Neural progenitor cell (in vitro differentiated cells): ENCODE measurements at regions not wholly inside any gene's neighbourhood (a gene's known extent, or its start where the extent isn't known, plus 50 kb on each side); places are given as distances from the start of the nearest gene placed in this dataset.
"Not testable (repeated sequence)": the region's sequence is repeated elsewhere in the genome, so short reads cannot be mapped to it uniquely, and the experiment has no call there.

ENCODE experiments used
- DNase-seq: peaks from one replicate; pipeline ENCODE4 v3.0.0-alpha.2; 2016; ENCODE audit warnings: low spot score
- H2AFZ ChIP-seq: fragments of 200-600 bp; sonication (generic); replicated peaks from 2 replicates; pipeline ENCODE4 v1.6.1; 2016; ENCODE audit warnings: antibody characterized with exemption
- H3F3A ChIP-seq: fragments of 200-600 bp; sonication (generic); 2 replicates; pipeline ENCODE4 v1.6.1; 2016; ENCODE audit warnings: antibody characterized with exemption, low read depth
- H3K27ac ChIP-seq: fragments of 200-600 bp; sonication (generic); 2 replicates; pipeline ENCODE4 v1.5.1; 2016; ENCODE audit warnings: mild to moderate bottlenecking
- H3K27me3 ChIP-seq: fragments of 200-600 bp; sonication (generic); 2 replicates; pipeline ENCODE4 v1.6.1; 2016; ENCODE audit warnings: mild to moderate bottlenecking, moderate library complexity
- H3K36me3 ChIP-seq: fragments of 200-600 bp; sonication (generic); 2 replicates; pipeline ENCODE4 v1.5.1; 2016
- H3K4me1 ChIP-seq: fragments of 200-600 bp; sonication (generic); 2 replicates; pipeline ENCODE4 v1.6.1; 2016; ENCODE audit warnings: mixed run types
- H3K4me2 ChIP-seq: fragments of 200-600 bp; sonication (generic); 2 replicates; pipeline ENCODE4 v1.6.1; 2016
- H3K4me3 ChIP-seq: fragments of 200-600 bp; sonication (generic); 2 replicates; pipeline ENCODE4 v1.5.1; 2016
- H3K79me2 ChIP-seq: fragments of 200-600 bp; sonication (generic); 2 replicates; pipeline ENCODE4 v1.6.1; 2016; ENCODE audit warnings: low read depth
- H3K9ac ChIP-seq: fragments of 200-600 bp; sonication (generic); 2 replicates; pipeline ENCODE4 v1.6.1; 2016
- H3K9me3 ChIP-seq: fragments of 200-600 bp; sonication (generic); 2 replicates; pipeline ENCODE4 v1.5.1; 2016; ENCODE audit warnings: low read depth
- H4K20me1 ChIP-seq: fragments of 200-600 bp; sonication (generic); 2 replicates; pipeline ENCODE4 v1.6.1; 2016; ENCODE audit warnings: low read depth
- H3K27ac Mint-ChIP-seq: 3 replicates; pipeline ENCODE4 v1.8.0; 2021; ENCODE audit warnings: mixed read lengths
- H3K27me3 Mint-ChIP-seq: 2 replicates; pipeline ENCODE4 v1.8.0; 2022; ENCODE audit warnings: low read depth, mild to moderate bottlenecking, inconsistent platforms, moderate library complexity, mixed read lengths; ENCODE audit not compliant: insufficient read depth
- H3K36me3 Mint-ChIP-seq: 3 replicates; pipeline ENCODE4 v1.8.0; 2021; ENCODE audit warnings: mixed read lengths
- H3K4me1 Mint-ChIP-seq: 3 replicates; pipeline ENCODE4 v1.8.0; 2021; ENCODE audit warnings: mixed read lengths
- H3K4me3 Mint-ChIP-seq: 3 replicates; pipeline ENCODE4 v1.8.0; 2021; ENCODE audit warnings: mild to moderate bottlenecking, moderate library complexity, mixed read lengths
- H3K9me3 Mint-ChIP-seq: 3 replicates; pipeline ENCODE4 v1.8.0; 2020; ENCODE audit warnings: mixed read lengths
- EZH2 ChIP-seq: fragments of 200-600 bp; sonication (generic); IDR thresholded peaks from 2 replicates; pipeline ENCODE4 v1.6.1; 2017; ENCODE audit warnings: antibody characterized with exemption, mild to moderate bottlenecking, moderate library complexity
- EZH2phosphoT487 ChIP-seq: fragments of 200-600 bp; sonication (generic); IDR thresholded peaks from 2 replicates; pipeline ENCODE4 v1.6.1; 2017; ENCODE audit warnings: antibody characterized with exemption
- TF ChIP-seq, protein P1 (sequence below): fragments of 200-600 bp; sonication (generic); IDR thresholded peaks from 2 replicates; pipeline ENCODE4 v1.5.1; 2017; ENCODE audit warnings: antibody characterized with exemption, mild to moderate bottlenecking

- not testable (repeated sequence) for H4K20me1 ChIP-seq, H3K9me3 ChIP-seq, H3K27ac Mint-ChIP-seq, H3K4me3 ChIP-seq, H3K4me1 Mint-ChIP-seq, H3K36me3 ChIP-seq, H3K4me3 Mint-ChIP-seq, DNase-seq, H3K27me3 ChIP-seq, H3K9ac ChIP-seq, H2AFZ ChIP-seq, H3F3A ChIP-seq, H3K36me3 Mint-ChIP-seq, H3K27me3 Mint-ChIP-seq, H3K4me1 ChIP-seq, H3K27ac ChIP-seq, H3K9me3 Mint-ChIP-seq, H3K79me2 ChIP-seq, H3K4me2 ChIP-seq
Measured at GRCh38 chr11:67737562-67738080, 63.2 kb upstream of the ALDH3B2 start.

DNA sequence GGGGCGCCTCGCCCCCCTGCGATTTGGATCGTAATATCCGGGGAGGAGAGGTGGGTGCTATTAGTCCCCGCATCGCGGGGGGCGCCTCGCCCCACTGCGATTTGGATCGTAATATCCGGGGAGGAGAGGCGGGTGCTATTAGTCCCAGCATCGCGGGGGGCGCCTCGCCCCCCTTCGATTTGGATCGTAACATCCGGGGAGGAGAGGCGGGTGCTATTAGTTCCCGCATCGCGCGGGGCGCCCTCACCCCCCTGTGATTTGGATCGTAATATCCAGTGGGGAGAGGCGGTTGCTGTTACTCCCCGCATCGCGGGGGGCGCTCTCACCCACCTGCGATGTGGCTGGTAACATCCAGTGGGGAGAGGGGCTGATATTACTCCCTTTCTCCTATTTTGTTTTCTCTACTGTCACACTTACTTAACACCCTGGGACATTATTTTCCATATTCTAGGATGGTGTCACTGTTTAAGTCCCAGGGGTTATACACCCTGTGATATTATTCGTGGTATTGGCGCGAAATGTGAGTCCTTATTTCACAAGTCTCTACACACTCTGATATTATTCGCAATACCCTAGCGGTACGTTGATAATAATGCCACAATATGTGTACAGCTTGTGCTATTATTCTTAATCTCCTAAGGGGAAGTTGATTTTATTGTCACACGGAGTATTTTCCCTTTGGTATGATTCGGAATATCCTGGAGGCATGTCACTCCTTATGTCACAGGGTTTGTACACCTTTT is 57.8 kb upstream of the ALDH3B2 start:
- Histone ChIP-seq H3K4me2 (peak overlapping the region; percentile 74), H3K36me3 (no peaks in the 10 kb centered on the region), H3K4me3 (peak overlapping the region; percentile 47), H3K27ac (no peak overlapping the region), H3K4me1 (peaks cover 11% of the 10 kb centered on the region), H3K9me3 (no peaks in the 10 kb centered on the region), H2AFZ (no peak overlapping the region), H3K79me2 (no peaks in the 10 kb centered on the region), H3K9ac (no peak overlapping the region), H3F3A (peaks cover 5% of the 10 kb centered on the region), H3K27me3 (no peaks in the 10 kb centered on the region), H4K20me1 (no peaks in the 10 kb centered on the region)
- Mint-ChIP-seq H3K9me3 (peaks cover 7% of the 10 kb centered on the region), H3K4me1 (peaks cover 9% of the 10 kb centered on the region), H3K27me3 (peaks cover 5% of the 10 kb centered on the region), H3K27ac (no peak overlapping the region), H3K4me3 (no peak overlapping the region), H3K36me3 (no peaks in the 10 kb centered on the region)
- DNase-seq = peak; percentile 58
- TF ChIP-seq EZH2phosphoT487 = no peak
- TF ChIP-seq, protein P1, sequence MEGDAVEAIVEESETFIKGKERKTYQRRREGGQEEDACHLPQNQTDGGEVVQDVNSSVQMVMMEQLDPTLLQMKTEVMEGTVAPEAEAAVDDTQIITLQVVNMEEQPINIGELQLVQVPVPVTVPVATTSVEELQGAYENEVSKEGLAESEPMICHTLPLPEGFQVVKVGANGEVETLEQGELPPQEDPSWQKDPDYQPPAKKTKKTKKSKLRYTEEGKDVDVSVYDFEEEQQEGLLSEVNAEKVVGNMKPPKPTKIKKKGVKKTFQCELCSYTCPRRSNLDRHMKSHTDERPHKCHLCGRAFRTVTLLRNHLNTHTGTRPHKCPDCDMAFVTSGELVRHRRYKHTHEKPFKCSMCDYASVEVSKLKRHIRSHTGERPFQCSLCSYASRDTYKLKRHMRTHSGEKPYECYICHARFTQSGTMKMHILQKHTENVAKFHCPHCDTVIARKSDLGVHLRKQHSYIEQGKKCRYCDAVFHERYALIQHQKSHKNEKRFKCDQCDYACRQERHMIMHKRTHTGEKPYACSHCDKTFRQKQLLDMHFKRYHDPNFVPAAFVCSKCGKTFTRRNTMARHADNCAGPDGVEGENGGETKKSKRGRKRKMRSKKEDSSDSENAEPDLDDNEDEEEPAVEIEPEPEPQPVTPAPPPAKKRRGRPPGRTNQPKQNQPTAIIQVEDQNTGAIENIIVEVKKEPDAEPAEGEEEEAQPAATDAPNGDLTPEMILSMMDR = peak; percentile 48

DNA sequence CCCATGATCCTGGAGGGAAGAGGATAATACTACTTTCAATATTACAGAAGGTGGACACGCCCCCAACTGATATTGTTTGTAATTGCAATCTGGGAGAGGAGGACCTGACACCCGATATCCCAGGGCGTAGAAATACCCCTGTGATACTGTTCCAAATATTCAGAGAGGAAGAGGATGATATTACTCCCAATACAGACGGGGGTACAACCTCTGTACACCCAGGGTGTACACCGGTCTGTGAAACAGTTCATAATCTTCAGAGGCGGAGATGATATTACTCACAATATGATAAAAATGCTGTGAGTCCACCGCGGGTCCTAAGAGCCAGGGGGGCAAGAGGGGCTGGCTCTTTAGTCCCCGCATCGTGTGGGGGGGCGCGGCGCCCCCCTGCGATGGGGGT is 57.2 kb upstream of the ALDH3B2 start:
- H3K4me1 ChIP-seq = peaks cover 11% of the 10 kb centered on the region
- H3K36me3 Mint-ChIP-seq = no peaks in the 10 kb centered on the region
- H3F3A ChIP-seq = peaks cover 5% of the 10 kb centered on the region
- peaks cover 9% of the 10 kb centered on the region for H3K4me1 Mint-ChIP-seq
- no peak overlapping the region for H2AFZ ChIP-seq
- H3K27ac Mint-ChIP-seq = no peak overlapping the region
- H3K36me3 ChIP-seq = no peaks in the 10 kb centered on the region
- peak overlapping the region; percentile 47 for H3K4me3 ChIP-seq
- H3K27me3 Mint-ChIP-seq = peaks cover 5% of the 10 kb centered on the region
- no peak overlapping the region for H3K4me3 Mint-ChIP-seq
- no peaks in the 10 kb centered on the region for H4K20me1 ChIP-seq
- no peak overlapping the region for H3K9ac ChIP-seq
- TF ChIP-seq, protein P1 = no peak
- no peak for TF ChIP-seq EZH2
- TF ChIP-seq EZH2phosphoT487 = no peak
- no peaks in the 10 kb centered on the region for H3K27me3 ChIP-seq
- no peaks in the 10 kb centered on the region for H3K9me3 ChIP-seq
- H3K27ac ChIP-seq = no peak overlapping the region
- H3K79me2 ChIP-seq = no peaks in the 10 kb centered on the region
- H3K4me2 ChIP-seq = peak overlapping the region; percentile 74
- peaks cover 7% of the 10 kb centered on the region for H3K9me3 Mint-ChIP-seq
- no peak for DNase-seq

DNA sequence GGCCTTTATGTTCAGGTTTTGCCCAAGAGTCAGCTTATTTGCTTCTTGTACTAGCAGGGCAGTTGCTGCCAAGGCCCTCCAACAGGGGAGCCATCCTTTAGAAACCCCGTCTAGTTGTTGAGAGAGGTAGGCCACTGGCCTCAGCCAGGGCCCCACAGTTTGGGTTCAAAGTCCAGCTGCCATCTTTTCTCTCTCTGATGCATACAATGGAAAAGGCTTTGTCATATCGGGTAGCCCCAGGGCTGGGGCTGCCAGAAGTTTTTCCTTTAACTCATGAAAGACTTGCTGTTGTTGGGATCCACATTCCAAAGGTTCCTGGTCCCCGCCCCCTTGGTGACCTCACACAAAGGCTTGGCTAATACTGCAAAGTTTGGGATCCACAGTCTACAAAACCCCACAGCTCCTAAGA is 53.7 kb upstream of the ALDH3B2 start:
- H3K4me3 ChIP-seq, H3K27me3 Mint-ChIP-seq, H3K4me2 ChIP-seq, H3K9ac ChIP-seq, H3K9me3 Mint-ChIP-seq, H3K36me3 ChIP-seq, H3K27me3 ChIP-seq, H3K27ac ChIP-seq, H3K4me3 Mint-ChIP-seq, H4K20me1 ChIP-seq, H3K9me3 ChIP-seq, H3K36me3 Mint-ChIP-seq, H2AFZ ChIP-seq, H3K27ac Mint-ChIP-seq, H3K4me1 Mint-ChIP-seq, H3K79me2 ChIP-seq, H3F3A ChIP-seq: not testable (repeated sequence)
- peaks cover 11% of the 10 kb centered on the region for H3K4me1 ChIP-seq
- DNase-seq = peak; percentile 58

DNA sequence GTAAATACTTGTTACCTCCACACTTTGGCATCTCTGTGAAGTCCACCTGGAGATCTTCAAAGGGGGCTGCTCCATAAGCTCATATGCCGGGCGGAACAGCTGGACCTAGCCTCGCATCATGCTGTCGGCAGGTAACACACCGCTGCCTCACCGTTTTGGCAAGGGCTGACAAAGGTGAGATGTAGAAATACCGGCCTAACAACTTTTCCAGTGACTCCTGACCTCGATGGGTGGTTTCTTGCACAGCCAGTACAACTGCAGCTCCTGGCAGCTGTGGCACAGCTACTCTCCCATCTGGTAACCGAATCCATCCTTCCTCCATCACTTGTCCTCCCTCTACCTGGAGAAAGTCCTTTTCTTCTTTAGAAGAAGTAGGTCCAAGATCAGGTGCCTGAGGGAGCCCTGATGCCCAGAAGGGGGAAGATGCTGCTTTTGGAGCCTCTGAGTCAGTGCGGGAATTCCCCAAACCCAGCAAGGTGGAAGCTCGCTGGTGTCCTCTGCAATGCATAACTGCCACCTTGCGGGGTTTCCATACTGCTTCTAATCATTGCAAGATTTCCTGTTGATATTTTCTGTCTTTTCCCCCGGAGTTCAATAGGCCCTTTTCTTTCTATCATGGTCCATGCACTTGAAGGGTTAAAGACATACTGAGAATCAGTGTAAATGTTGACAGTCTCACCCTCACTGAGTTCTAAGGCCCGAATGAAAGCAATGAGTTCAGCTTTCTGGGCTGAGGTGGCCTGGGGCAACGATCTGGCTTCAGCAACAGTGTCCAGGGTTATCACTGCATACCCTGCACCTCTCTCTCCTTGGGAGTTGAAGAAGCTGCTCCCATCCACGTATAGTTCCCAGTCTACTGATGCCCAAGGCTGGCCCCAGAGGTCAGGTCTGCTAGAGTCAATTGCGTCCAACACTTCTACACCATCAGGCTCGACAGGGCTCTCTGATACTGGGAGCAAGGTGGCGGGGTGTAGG is 52.9 kb upstream of the ALDH3B2 start:
- peaks cover 11% of the 10 kb centered on the region for H3K4me1 ChIP-seq
- not testable (repeated sequence) for H3F3A ChIP-seq, H3K9me3 Mint-ChIP-seq, DNase-seq, H4K20me1 ChIP-seq, H3K27me3 Mint-ChIP-seq, H3K27me3 ChIP-seq, H3K36me3 Mint-ChIP-seq, H3K27ac ChIP-seq, H3K4me1 Mint-ChIP-seq, H2AFZ ChIP-seq, H3K9me3 ChIP-seq, H3K4me2 ChIP-seq, H3K9ac ChIP-seq, H3K79me2 ChIP-seq, H3K36me3 ChIP-seq, H3K4me3 Mint-ChIP-seq, H3K27ac Mint-ChIP-seq, H3K4me3 ChIP-seq
